Esophagus muscularis mucosa (tissue), 4 donors: ENCODE measurements at regions not wholly inside any gene's neighbourhood (a gene's known extent, or its start where the extent isn't known, plus 50 kb on each side); places are given as distances from the start of the nearest gene placed in this dataset.
"Not testable (repeated sequence)": the region's sequence is repeated elsewhere in the genome, so short reads cannot be mapped to it uniquely, and the experiment has no call there.

Source experiments
- DNase-seq: peaks from one replicate; pipeline ENCODE4 v3.0.0-alpha.2; 2017; ENCODE audit errors: extremely low spot score
- H3K27ac ChIP-seq, 4 donors: fragments of 200-600 bp; sonication (generic); replicated peaks in 1 of 4; 1 replicate in 3 of 4; 2 replicates in 1 of 4; pipeline ENCODE4 v1.5.1; 2016 to 2019; ENCODE audit warnings: mild to moderate bottlenecking in 1 of 4
- H3K27me3 ChIP-seq, 4 donors: fragments of 200-600 bp; sonication (generic); one replicate each; pipeline versions ENCODE4 v1.5.1 to v1.6.0; 2016 to 2019
- H3K36me3 ChIP-seq, 4 donors: fragments of 200-600 bp; sonication (generic); one replicate each; pipeline ENCODE4 v1.5.1; 2016 to 2019
- H3K4me1 ChIP-seq, 4 donors: fragments of 200-600 bp; sonication (generic); one replicate each; pipeline ENCODE4 v1.5.1; 2016 to 2019
- H3K4me3 ChIP-seq, 4 donors: fragments of 200-600 bp; sonication (generic); 1 replicate in 2 of 4; 2 replicates in 2 of 4; pipeline ENCODE4 v1.5.1; 2016 to 2019; ENCODE audit warnings: mild to moderate bottlenecking in 4 of 4, moderate library complexity in 1 of 4
- H3K9me3 ChIP-seq, 4 donors: fragments of 200-600 bp; sonication (generic); 1 replicate in 3 of 4; 2 replicates in 1 of 4; pipeline ENCODE4 v1.5.1; 2016 to 2019
- CTCF ChIP-seq, 3 experiments: fragments of 200-600 bp in 2 of 3; fragments of 450-650 bp in 1 of 3; sonication (generic) in 2 of 3; IDR thresholded peaks; one replicate each; pipeline ENCODE4 v1.5.1; 2017 to 2019; ENCODE audit warnings: antibody characterized with exemption in 3 of 3, mild to moderate bottlenecking in 2 of 3, moderate library complexity in 1 of 3
- EP300 ChIP-seq: sonication (generic); formaldehyde crosslinking; IDR thresholded peaks from one replicate; pipeline ENCODE4 v1.6.1; 2017; ENCODE audit warnings: antibody characterized with exemption
- POLR2A ChIP-seq: fragments of 450-650 bp; IDR thresholded peaks from one replicate; pipeline ENCODE4 v1.6.1; 2017; ENCODE audit warnings: antibody characterized with exemption, moderate library complexity, mild to moderate bottlenecking, low read depth
- POLR2AphosphoS5 ChIP-seq, 2 donors: sonication (generic); formaldehyde crosslinking; IDR thresholded peaks; one replicate each; pipeline ENCODE4 v1.6.1; 2017; ENCODE audit warnings: antibody characterized with exemption in 2 of 2
- WGBS: methylation state at CpG from one replicate; pipeline ENCODE4 v1.1.5; 2018; 5-methylcytosine and 5-hydroxymethylcytosine counted together
- intact Hi-C: fragments of 100-400 bp; cut with DNase I; formaldehyde crosslinking; loops from one replicate; pipeline ENCODE4 v1.15.1; 2023

- DNase-seq, result no peak
- TF ChIP-seq CTCF (IDR thresholded peaks at IDR 0.05) (no peak), POLR2AphosphoS5 (IDR thresholded peaks at IDR 0.05) (no peak), EP300 (no peak), POLR2A (no peak)
- no peak overlapping the region for H3K27ac ChIP-seq
- no peaks in the 10 kb centered on the region for H3K4me1 ChIP-seq
- no peaks in the 10 kb centered on the region for H3K36me3 ChIP-seq
- no peaks in the 10 kb centered on the region for H3K9me3 ChIP-seq
- intact Hi-C loops, result no loop called here
- H3K4me3 ChIP-seq, result no peak overlapping the region
- WGBS, result 73% methylated on average over 1 of the region's 1 CpG
- H3K27me3 ChIP-seq, result no peaks in the 10 kb centered on the region
These were observed 117.1 kb upstream of the KRR1 start for GRCh38 chr12:75628511-75628910.

- Histone ChIP-seq H3K27me3 (no peaks in the 10 kb centered on the region), H3K9me3 (no peaks in the 10 kb centered on the region), H3K36me3 (no peaks in the 10 kb centered on the region), H3K4me3 (no peak overlapping the region), H3K4me1 (no peaks in the 10 kb centered on the region), H3K27ac (no peak overlapping the region)
- intact Hi-C loops, result no loop called here
- TF ChIP-seq CTCF (IDR thresholded peaks at IDR 0.05), result peak in 1 of 3 experiments; percentile 6
- no peak for TF ChIP-seq EP300
- no peak for TF ChIP-seq POLR2AphosphoS5 (IDR thresholded peaks at IDR 0.05)
- TF ChIP-seq POLR2A, result no peak
- DNase-seq, result no peak
- WGBS, result 81% methylated on average over 4 of the region's 4 CpGs
These were observed 112.3 kb upstream of the KRR1 start for GRCh38 chr12:75623631-75624154.

GRCh38 chr12:75622492-75622891, 111.1 kb upstream of the KRR1 start:
- Histone ChIP-seq H3K9me3 (no peaks in the 10 kb centered on the region), H3K27me3 (no peaks in the 10 kb centered on the region), H3K4me1 (no peaks in the 10 kb centered on the region), H3K36me3 (no peaks in the 10 kb centered on the region), H3K4me3 (no peak overlapping the region), H3K27ac (no peak overlapping the region)
- TF ChIP-seq CTCF (IDR thresholded peaks at IDR 0.05) (no peak), POLR2A (no peak), POLR2AphosphoS5 (IDR thresholded peaks at IDR 0.05) (no peak), EP300 (no peak)
- WGBS, result 91% methylated on average over 1 of the region's 1 CpG
- intact Hi-C loops, result no loop called here
- no peak for DNase-seq

- WGBS, result 82% methylated on average over 4 of the region's 4 CpGs
- DNase-seq, intact Hi-C loops, H3K4me3 ChIP-seq, H3K9me3 ChIP-seq, H3K36me3 ChIP-seq, H3K27ac ChIP-seq, H3K27me3 ChIP-seq, H3K4me1 ChIP-seq: not testable (repeated sequence)
These were observed 103.0 kb upstream of the KRR1 start for GRCh38 chr12:75614396-75614795.

- Histone ChIP-seq H3K27me3 (no peaks in the 10 kb centered on the region), H3K27ac (no peak overlapping the region), H3K36me3 (no peaks in the 10 kb centered on the region), H3K4me1 (no peaks in the 10 kb centered on the region), H3K4me3 (no peak overlapping the region), H3K9me3 (no peaks in the 10 kb centered on the region)
- TF ChIP-seq POLR2A (no peak), EP300 (no peak), POLR2AphosphoS5 (IDR thresholded peaks at IDR 0.05) (no peak), CTCF (IDR thresholded peaks at IDR 0.05) (no peak)
- DNase-seq, result no peak
- 87% methylated on average over 4 of the region's 4 CpGs for WGBS
- intact Hi-C loops, result no loop called here
These were observed 102.6 kb upstream of the KRR1 start for GRCh38 chr12:75613981-75614380.
